IMR-90 (cell line): ENCODE measurements at regions not wholly inside any gene's neighbourhood (a gene's known extent, or its start where the extent isn't known, plus 50 kb on each side); places are given as distances from the start of the nearest gene placed in this dataset.

Source experiments
- ATAC-seq: fragments of 200-7000 bp; cut with Tn5 transposase; 2 replicates; pipeline ENCODE4 v1.9.1; 2020; ENCODE audit warnings: low read depth, mild to moderate bottlenecking, moderate library complexity
- BruUV-seq: library from RNA; stranded (reverse); fragments of 400-500 nt; replicated peaks from 2 replicates; lab custom pipeline; 2021; lab: Mats Ljungman, UMichigan
- CTCF ChIA-PET: fragments of 300-600 bp; formaldehyde crosslinking; extraction: SDS; loops from one replicate; lab custom pipeline; 2021; ENCODE audit warnings: antibody characterized with exemption; lab: Yijun Ruan, JAX
- POLR2A ChIA-PET: fragments of 300-600 bp; sonication (Branson Sonifier 250); formaldehyde crosslinking; loops from one replicate; lab custom pipeline; 2022; ENCODE audit warnings: antibody characterized with exemption; ENCODE audit not compliant: unreplicated experiment; lab: Charles Lee
- DNase-seq: peaks from one replicate; pipeline ENCODE4 v3.0.0; 2013
- H2AFZ ChIP-seq: replicated peaks from 2 replicates; pipeline ENCODE3; 2013; ENCODE audit warnings: low read length, mild to moderate bottlenecking; ENCODE audit not compliant: poor library complexity
- H2AK5ac ChIP-seq: 2 replicates; pipeline ENCODE4 v1.6.1; 2013; ENCODE audit warnings: low read depth, low read length, inconsistent platforms
- H2AK9ac ChIP-seq: replicated peaks from 2 replicates; pipeline ENCODE3; 2013; ENCODE audit warnings: mild to moderate bottlenecking, low read depth, low read length, moderate library complexity; ENCODE audit not compliant: poor library complexity
- H2BK120ac ChIP-seq: 2 replicates; pipeline ENCODE4 v1.6.1; 2013; ENCODE audit warnings: low read depth, low read length, inconsistent platforms
- H2BK15ac ChIP-seq: 3 replicates; pipeline ENCODE4 v1.6.1; 2013; ENCODE audit warnings: low read depth, low read length, inconsistent platforms
- H2BK20ac ChIP-seq: 2 replicates; pipeline ENCODE4 v1.6.1; 2013; ENCODE audit warnings: low read depth, mild to moderate bottlenecking, inconsistent platforms, low read length, moderate library complexity
- H2BK5ac ChIP-seq: 2 replicates; pipeline ENCODE4 v1.6.1; 2013; ENCODE audit warnings: mild to moderate bottlenecking, low read depth, low read length, inconsistent platforms; ENCODE audit not compliant: poor library complexity, severe bottlenecking
- H3K14ac ChIP-seq: replicated peaks from 2 replicates; pipeline ENCODE4 v1.6.1; 2013; ENCODE audit warnings: low read depth, low read length, inconsistent platforms
- H3K18ac ChIP-seq: 2 replicates; pipeline ENCODE4 v1.6.1; 2013; ENCODE audit warnings: low read depth, low read length, control low read depth
- H3K23ac ChIP-seq: 2 replicates; pipeline ENCODE4 v1.6.1; 2013; ENCODE audit warnings: low read depth, low read length, inconsistent platforms
- H3K27ac ChIP-seq: 2 replicates; pipeline ENCODE4 v1.5.1; 2013; ENCODE audit warnings: mild to moderate bottlenecking, control low read depth, low read length; ENCODE audit not compliant: insufficient read depth
- H3K27me3 ChIP-seq: 2 replicates; pipeline ENCODE4 v1.6.1; 2013; ENCODE audit warnings: low read length; ENCODE audit not compliant: control insufficient read depth, insufficient read depth
- H3K36me3 ChIP-seq: 2 replicates; pipeline ENCODE4 v1.6.1; 2013; ENCODE audit warnings: low read length, mixed read lengths; ENCODE audit not compliant: control insufficient read depth, insufficient read depth
- H3K4ac ChIP-seq: 2 replicates; pipeline ENCODE4 v1.6.1; 2013; ENCODE audit warnings: low read depth, low read length, inconsistent platforms
- H3K4me1 ChIP-seq: 2 replicates; pipeline ENCODE4 v1.6.1; 2013; ENCODE audit warnings: low read length, mixed read lengths; ENCODE audit not compliant: control insufficient read depth, insufficient read depth
- H3K4me2 ChIP-seq: 2 replicates; pipeline ENCODE4 v1.6.1; 2013; ENCODE audit warnings: low read depth, mild to moderate bottlenecking, control low read depth, low read length, moderate library complexity
- H3K4me3 ChIP-seq: 2 replicates; pipeline ENCODE4 v1.5.1; 2013; ENCODE audit warnings: low read depth, mild to moderate bottlenecking, control low read depth, low read length, moderate library complexity; ENCODE audit not compliant: insufficient read depth
- H3K56ac ChIP-seq: 2 replicates; pipeline ENCODE4 v1.6.1; 2013; ENCODE audit warnings: low read length, inconsistent platforms; ENCODE audit not compliant: insufficient read depth; ENCODE audit errors: extremely low read depth
- H3K79me1 ChIP-seq, 2 experiments: 2 replicates each; pipeline ENCODE4 v1.6.1; 2013; ENCODE audit warnings: low read length in 2 of 2, inconsistent platforms in 1 of 2, low read depth in 1 of 2
- H3K9ac ChIP-seq: 2 replicates; pipeline ENCODE4 v1.6.1; 2013; ENCODE audit warnings: low read depth, low read length, control low read depth
- H3K9me1 ChIP-seq: 2 replicates; pipeline ENCODE4 v1.6.1; 2013; ENCODE audit warnings: low read length, inconsistent platforms; ENCODE audit not compliant: insufficient read depth
- H3K9me3 ChIP-seq: 2 replicates; pipeline ENCODE4 v1.6.1; 2013; ENCODE audit warnings: low read length; ENCODE audit not compliant: control insufficient read depth, insufficient read depth
- H4K20me1 ChIP-seq: 2 replicates; pipeline ENCODE4 v1.6.1; 2013; ENCODE audit warnings: low read length, inconsistent platforms; ENCODE audit not compliant: insufficient read depth
- H4K5ac ChIP-seq: 2 replicates; pipeline ENCODE4 v1.6.1; 2013; ENCODE audit warnings: mild to moderate bottlenecking, low read depth, low read length, control low read depth
- H4K8ac ChIP-seq, 2 experiments: 2 replicates each; pipeline ENCODE4 v1.6.1; 2013; ENCODE audit warnings: low read depth in 2 of 2, low read length in 2 of 2, control low read depth in 1 of 2, inconsistent platforms in 1 of 2
- H4K91ac ChIP-seq: 2 replicates; pipeline ENCODE4 v1.6.1; 2013; ENCODE audit warnings: low read depth, low read length, inconsistent platforms; ENCODE audit not compliant: insufficient read depth
- BHLHE40 ChIP-seq: fragments of 150-350 bp; IDR thresholded peaks from 2 replicates; pipeline ENCODE4 v1.6.1; 2016; ENCODE audit warnings: mild to moderate bottlenecking, low read depth, low read length
- CEBPB ChIP-seq: IDR thresholded peaks from 2 replicates; pipeline ENCODE4 v1.6.1; 2012; ENCODE audit warnings: low read depth, low read length, improper control_type of control experiment
- CHD1 ChIP-seq: IDR thresholded peaks from 2 replicates; pipeline ENCODE4 v1.6.1; 2012; ENCODE audit warnings: low read depth, low read length, improper control_type of control experiment
- CTCF ChIP-seq: conservative IDR thresholded peaks from 2 replicates; pipeline ENCODE4 v1.5.1; 2012; ENCODE audit warnings: mild to moderate bottlenecking, low read depth, low read length, improper control_type of control experiment
- ELK1 ChIP-seq: fragments of 150-350 bp; IDR thresholded peaks from 2 replicates; pipeline ENCODE4 v1.6.1; 2016; ENCODE audit warnings: low read depth, mild to moderate bottlenecking, low read length, moderate library complexity, borderline replicate concordance
- FOS ChIP-seq: fragments of 150-350 bp; IDR thresholded peaks from 2 replicates; pipeline ENCODE4 v1.6.1; 2016; ENCODE audit warnings: low read depth, low read length
- MAFK ChIP-seq: IDR thresholded peaks from 2 replicates; pipeline ENCODE4 v1.6.1; 2012; ENCODE audit warnings: low read depth, low read length, improper control_type of control experiment
- MAZ ChIP-seq: IDR thresholded peaks from 2 replicates; pipeline ENCODE4 v1.6.1; 2012; ENCODE audit warnings: low read depth, mild to moderate bottlenecking, low read length, improper control_type of control experiment, moderate library complexity, borderline replicate concordance
- MXI1 ChIP-seq: IDR thresholded peaks from 2 replicates; pipeline ENCODE4 v1.6.1; 2012; ENCODE audit warnings: low read depth, mild to moderate bottlenecking, low read length, moderate library complexity, borderline replicate concordance
- NFE2L2 ChIP-seq: fragments of 150-350 bp; IDR thresholded peaks from 2 replicates; pipeline ENCODE4 v1.6.1; 2016; ENCODE audit warnings: low read depth, mild to moderate bottlenecking, low read length
- POLR2A ChIP-seq: IDR thresholded peaks from 2 replicates; pipeline ENCODE4 v1.6.1; 2012; ENCODE audit warnings: mild to moderate bottlenecking, low read depth, low read length
- RAD21 ChIP-seq: IDR thresholded peaks from 2 replicates; pipeline ENCODE4 v1.6.1; 2012; ENCODE audit warnings: low read length, improper control_type of control experiment
- RCOR1 ChIP-seq: IDR thresholded peaks from 2 replicates; pipeline ENCODE4 v1.6.1; 2012; ENCODE audit warnings: mild to moderate bottlenecking, low read length, improper control_type of control experiment; ENCODE audit not compliant: insufficient replicate concordance
- RFX5 ChIP-seq: IDR thresholded peaks from 2 replicates; pipeline ENCODE4 v1.8.0; 2012; ENCODE audit warnings: low read depth, mild to moderate bottlenecking, low read length, moderate library complexity
- SMC3 ChIP-seq: fragments of 150-350 bp; IDR thresholded peaks from 2 replicates; pipeline ENCODE4 v1.6.1; 2016; ENCODE audit warnings: low read depth, mild to moderate bottlenecking, antibody characterized with exemption, low read length, moderate library complexity
- USF2 ChIP-seq: fragments of 150-350 bp; IDR thresholded peaks from 2 replicates; pipeline ENCODE4 v1.6.1; 2017; ENCODE audit warnings: mild to moderate bottlenecking, antibody characterized with exemption, low read length, low read depth
- WGBS, 2 experiments: methylation state at CpG; one replicate each; pipeline versions ENCODE4 v1.1.5 to v1.1.7; 2013; ENCODE audit warnings: missing lambda C conversion rate in 2 of 2; ENCODE audit not compliant: insufficient read length in 1 of 2; ENCODE audit errors: extremely low coverage in 2 of 2; 5-methylcytosine and 5-hydroxymethylcytosine counted together
- dilution Hi-C: fragments of 300-500 bp; cut with HindIII; formaldehyde crosslinking; loops from one replicate; pipeline ENCODE4 v1.14.3; 2018; ENCODE audit warnings: low sequenced_read_pairs; ENCODE audit not compliant: unreplicated experiment
- in situ Hi-C: fragments of 300-500 bp; cut with MboI; formaldehyde crosslinking; loops from 3 replicates; pipeline ENCODE4 v1.14.3; 2019; ENCODE audit warnings: low sequenced_read_pairs, inconsistent platforms, mixed read lengths
- intact Hi-C: fragments of 100-400 bp; cut with micrococcal nuclease; formaldehyde crosslinking; loops from 2 replicates; pipeline ENCODE4 v1.10.0; 2022

DNA sequence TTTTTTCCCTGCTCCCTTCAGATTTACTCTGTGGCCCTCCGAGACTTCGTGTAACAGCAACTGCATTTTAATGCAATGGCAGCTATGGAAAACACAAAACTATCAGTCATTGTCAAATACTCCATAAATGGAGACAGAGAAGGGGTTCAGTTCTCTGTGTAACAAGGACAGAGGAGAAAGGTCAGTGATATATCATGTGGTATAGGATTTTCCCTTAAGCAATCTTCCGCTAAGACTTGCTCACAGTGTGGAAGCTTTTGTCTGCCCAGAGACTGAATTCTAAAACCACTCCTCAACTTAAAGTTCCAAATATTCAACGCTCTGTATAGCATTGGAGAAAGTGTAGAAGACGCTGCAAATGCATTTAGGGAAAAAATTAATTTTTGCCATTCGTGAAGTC, 111.3 kb upstream of the EDNRB start:
- H3K14ac ChIP-seq, result no peak overlapping the region
- H4K5ac ChIP-seq, result no peak overlapping the region
- POLR2A ChIA-PET, result no interaction called here
- no peak overlapping the region for H4K8ac ChIP-seq
- H4K20me1 ChIP-seq, result no peaks in the 10 kb centered on the region
- ATAC-seq (no peak), DNase-seq (no peak)
- no peak overlapping the region for H2AFZ ChIP-seq
- no CpG with 5 or more reads among the region's 6 CpGs for WGBS, 2 experiments
- no peak overlapping the region for H3K9ac ChIP-seq
- no peak overlapping the region for H2BK120ac ChIP-seq
- no peak overlapping the region for H2BK20ac ChIP-seq
- H3K4me1 ChIP-seq, result no peaks in the 10 kb centered on the region
- no peak overlapping the region for H3K4ac ChIP-seq
- dilution Hi-C loops (no loop called here), in situ Hi-C loops (no loop called here), intact Hi-C loops (no loop called here)
- no TSS peak for BruUV-seq
- H2BK5ac ChIP-seq, result no peak overlapping the region
- no peaks in the 10 kb centered on the region for H3K79me1 ChIP-seq
- H3K4me3 ChIP-seq, result no peak overlapping the region
- no peak for TF ChIP-seq FOS
- no peak for TF ChIP-seq RAD21
- TF ChIP-seq MXI1, result no peak
- TF ChIP-seq MAZ, result no peak
- no peak for TF ChIP-seq MAFK
- TF ChIP-seq CHD1, result no peak
- no peak for TF ChIP-seq SMC3
- TF ChIP-seq USF2, result no peak
- no peak for TF ChIP-seq CTCF
- TF ChIP-seq CEBPB, result no peak
- TF ChIP-seq NFE2L2, result no peak
- no peak for TF ChIP-seq BHLHE40
- TF ChIP-seq POLR2A, result no peak
- TF ChIP-seq ELK1, result no peak
- TF ChIP-seq RCOR1, result no peak
- no peak for TF ChIP-seq RFX5
- no peak overlapping the region for H3K18ac ChIP-seq
- H3K56ac ChIP-seq, result no peak overlapping the region
- no peaks in the 10 kb centered on the region for H3K9me1 ChIP-seq
- H3K9me3 ChIP-seq, result no peaks in the 10 kb centered on the region
- CTCF ChIA-PET, result no interaction called here
- no peak overlapping the region for H3K23ac ChIP-seq
- H2AK5ac ChIP-seq, result no peak overlapping the region
- H3K4me2 ChIP-seq, result no peak overlapping the region
- H4K91ac ChIP-seq, result no peak overlapping the region
- H3K27ac ChIP-seq, result no peak overlapping the region
- no peak overlapping the region for H2BK15ac ChIP-seq
- no peak overlapping the region for H2AK9ac ChIP-seq
- no peaks in the 10 kb centered on the region for H3K27me3 ChIP-seq
- H3K36me3 ChIP-seq, result no peaks in the 10 kb centered on the region
